HUES64 (cell line): ENCODE measurements at regions not wholly inside any gene's neighbourhood (a gene's known extent, or its start where the extent isn't known, plus 50 kb on each side); places are given as distances from the start of the nearest gene placed in this dataset.
"Not testable (repeated sequence)": the region's sequence is repeated elsewhere in the genome, so short reads cannot be mapped to it uniquely, and the experiment has no call there.

ENCODE experiments used
- H3K27ac ChIP-seq: 2 replicates; pipeline ENCODE4 v1.7.0; 2013; ENCODE audit warnings: low read depth, low read length, inconsistent platforms
- H3K27me3 ChIP-seq: 2 replicates; pipeline ENCODE4 v1.6.1; 2013; ENCODE audit warnings: mild to moderate bottlenecking, low read length; ENCODE audit not compliant: insufficient read depth
- H3K36me3 ChIP-seq: 2 replicates; pipeline ENCODE4 v1.6.1; 2013; ENCODE audit warnings: mild to moderate bottlenecking, low read length; ENCODE audit not compliant: insufficient read depth
- H3K4me1 ChIP-seq: 2 replicates; pipeline ENCODE4 v1.6.1; 2013; ENCODE audit warnings: mild to moderate bottlenecking, low read length, moderate library complexity; ENCODE audit not compliant: insufficient read depth
- H3K4me3 ChIP-seq: 2 replicates; pipeline ENCODE4 v1.5.1; 2013; ENCODE audit warnings: mild to moderate bottlenecking, low read length, moderate library complexity
- H3K9ac ChIP-seq: 2 replicates; pipeline ENCODE4 v1.6.1; 2013; ENCODE audit warnings: mild to moderate bottlenecking, low read depth, low read length
- H3K9me3 ChIP-seq: 2 replicates; pipeline ENCODE4 v1.6.1; 2013; ENCODE audit warnings: low read depth, low read length; ENCODE audit not compliant: insufficient read depth
- WGBS: fragments of 150-250, 120-280 bp; methylation state at CpG from one replicate; pipeline ENCODE4 v1.1.7; 2013; ENCODE audit warnings: missing lambda C conversion rate; 5-methylcytosine and 5-hydroxymethylcytosine counted together

DNA sequence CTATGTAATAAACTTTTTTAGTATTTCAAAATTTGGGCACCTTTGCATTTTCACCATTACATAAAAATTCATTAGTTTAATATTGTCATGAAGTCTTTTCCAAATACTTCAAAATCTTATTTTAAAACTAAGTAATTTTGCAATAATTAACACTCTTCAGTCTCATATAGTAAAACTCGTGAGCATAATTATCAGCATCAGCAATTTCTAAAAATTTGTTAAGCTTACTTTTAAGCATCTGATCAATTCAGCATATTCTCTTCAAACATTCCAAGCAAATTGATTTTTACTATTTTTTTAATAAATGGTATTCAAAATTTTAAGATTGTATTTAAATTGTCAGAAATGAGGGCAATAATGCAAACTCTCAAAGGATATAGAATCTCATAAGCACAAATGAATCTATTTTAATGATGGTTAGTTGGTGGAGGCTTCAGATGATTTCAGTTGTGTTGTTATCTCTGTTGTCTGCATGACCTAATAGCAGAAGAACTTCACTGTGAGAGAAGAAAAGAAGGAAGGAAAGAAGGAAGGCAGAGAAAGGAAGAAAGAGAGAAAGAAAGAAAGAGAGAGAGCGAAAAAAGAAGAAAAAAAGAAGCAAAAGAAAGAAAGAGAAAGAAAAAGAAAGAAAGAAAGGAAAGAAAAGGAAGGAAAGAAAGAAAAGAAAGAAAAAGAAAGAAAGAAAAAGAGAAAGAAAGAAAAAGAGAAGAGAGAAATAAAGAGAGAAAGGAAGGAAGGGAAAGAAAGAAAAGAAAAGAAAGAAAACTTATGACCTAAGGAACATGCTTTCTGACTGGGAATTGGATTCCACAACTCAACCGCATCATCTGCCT is 860.5 kb downstream of the NCAM2 start:
- 95% methylated on average over 3 of the region's 3 CpGs for WGBS
- no peak overlapping the region for H3K27ac ChIP-seq
- H3K4me1 ChIP-seq = peaks cover 12% of the 10 kb centered on the region
- no peaks in the 10 kb centered on the region for H3K36me3 ChIP-seq
- no peak overlapping the region for H3K4me3 ChIP-seq
- H3K27me3 ChIP-seq = no peaks in the 10 kb centered on the region
- peaks cover 5% of the 10 kb centered on the region; the same call in 1 of the 2 replicates for H3K9me3 ChIP-seq
- no peak overlapping the region for H3K9ac ChIP-seq

DNA sequence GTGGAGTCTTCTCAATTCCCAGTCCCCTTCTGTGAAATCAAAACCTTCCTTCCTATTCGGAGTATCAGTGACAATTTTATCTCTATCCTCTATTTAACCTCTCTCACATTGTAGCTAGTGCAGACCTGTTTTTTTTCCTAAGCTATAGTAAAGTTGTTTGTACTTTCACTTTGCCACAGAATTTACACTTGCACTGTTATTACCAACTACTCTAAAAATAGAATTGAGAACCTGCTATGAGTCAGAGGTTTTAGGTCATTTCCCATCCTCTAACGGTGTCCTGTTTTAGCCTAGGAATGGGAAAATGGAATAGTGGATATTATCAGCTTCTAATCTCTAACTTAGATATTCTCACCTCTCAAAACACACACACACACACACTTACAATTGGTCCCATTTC is 862.7 kb downstream of the NCAM2 start:
- 88% methylated on average over 1 of the region's 2 CpGs for WGBS
- Histone ChIP-seq H3K4me1 (peaks cover 12% of the 10 kb centered on the region), H3K9ac (no peak overlapping the region), H3K9me3 (no peaks in the 10 kb centered on the region), H3K36me3 (no peaks in the 10 kb centered on the region), H3K27me3 (no peaks in the 10 kb centered on the region), H3K27ac (no peak overlapping the region), H3K4me3 (no peak overlapping the region)

DNA sequence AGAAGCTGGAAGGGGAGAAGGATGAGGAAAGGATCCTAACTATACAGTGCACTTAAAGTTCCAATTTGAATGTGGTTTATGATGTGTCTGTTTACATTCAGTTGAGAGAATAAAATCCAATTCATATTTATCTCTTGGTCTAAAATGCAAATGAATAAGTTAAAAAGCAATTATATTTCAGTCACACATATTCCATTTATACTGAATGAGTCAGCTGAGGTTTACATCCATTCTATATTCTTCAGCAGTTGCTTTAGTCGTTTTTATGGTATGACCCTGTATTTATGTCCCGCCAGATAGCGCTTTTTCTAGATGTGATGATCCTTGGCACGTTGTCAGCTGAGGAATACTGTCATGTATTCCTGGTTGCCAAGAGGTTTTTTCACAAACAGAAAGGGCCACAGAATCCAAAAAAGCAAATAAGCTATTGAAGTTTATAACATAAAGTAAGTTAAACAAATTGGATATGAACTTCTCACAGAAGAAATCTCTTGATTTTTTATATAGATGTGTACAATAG is 866.2 kb downstream of the NCAM2 start:
- no peaks in the 10 kb centered on the region for H3K36me3 ChIP-seq
- H3K27me3 ChIP-seq = no peaks in the 10 kb centered on the region
- H3K27ac ChIP-seq = no peak overlapping the region
- H3K9ac ChIP-seq = no peak overlapping the region
- H3K4me3 ChIP-seq = no peak overlapping the region
- 93% methylated on average over 4 of the region's 4 CpGs for WGBS
- H3K4me1 ChIP-seq = peaks cover 12% of the 10 kb centered on the region
- H3K9me3 ChIP-seq = no peaks in the 10 kb centered on the region

DNA sequence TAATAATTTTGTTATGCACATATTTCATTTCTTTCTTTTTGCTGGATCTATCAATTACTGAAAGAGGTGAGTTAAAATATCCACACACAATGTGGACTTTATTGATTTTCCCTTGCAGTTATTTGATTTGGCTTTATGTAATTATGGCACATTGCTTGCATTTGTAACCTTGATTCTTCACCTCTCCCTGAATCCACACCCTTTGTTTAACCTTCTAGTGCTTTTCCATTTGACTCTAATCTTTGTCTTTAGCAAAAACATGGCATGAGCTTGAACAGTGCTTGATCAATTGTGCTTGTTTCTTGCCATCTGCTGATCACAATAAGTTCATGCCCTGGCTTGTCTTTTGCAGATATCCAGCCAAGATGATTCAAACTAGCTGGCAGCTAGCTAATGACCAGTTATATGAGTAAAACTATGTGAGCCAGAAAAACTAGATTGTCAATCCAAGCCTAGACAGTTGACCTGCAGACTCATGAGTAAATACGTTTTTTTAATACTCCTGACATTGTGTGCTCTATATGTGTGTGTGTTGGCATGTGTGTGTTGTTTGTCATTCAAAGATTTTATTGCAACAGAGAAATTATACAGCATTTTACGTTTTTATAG is 899.2 kb downstream of the NCAM2 start:
- no peaks in the 10 kb centered on the region for H3K36me3 ChIP-seq
- H3K9ac ChIP-seq = no peak overlapping the region
- H3K27ac ChIP-seq = no peak overlapping the region
- 91% methylated on average over 1 of the region's 2 CpGs for WGBS
- no peaks in the 10 kb centered on the region for H3K9me3 ChIP-seq
- H3K27me3 ChIP-seq = no peaks in the 10 kb centered on the region
- no peaks in the 10 kb centered on the region for H3K4me1 ChIP-seq
- no peak overlapping the region for H3K4me3 ChIP-seq

DNA sequence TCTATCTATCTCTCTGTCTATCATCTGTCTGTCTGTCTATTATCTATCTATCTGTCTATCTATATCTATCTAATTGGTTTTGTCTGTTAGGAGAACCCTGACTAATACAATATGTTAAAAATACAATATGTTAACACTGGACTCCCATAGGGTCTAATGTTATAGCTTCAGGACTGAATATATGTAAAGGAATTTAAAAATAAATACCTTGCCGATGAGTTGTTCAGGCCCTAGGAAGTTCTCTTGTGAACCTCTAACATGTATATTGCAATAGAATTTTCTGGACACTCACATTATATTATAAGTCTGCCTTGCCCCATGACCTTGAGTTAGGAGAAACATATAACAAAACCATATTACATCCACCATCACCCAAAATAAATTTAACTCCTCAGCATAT is 900.6 kb downstream of the NCAM2 start:
- Histone ChIP-seq H3K9me3 (no peaks in the 10 kb centered on the region), H3K36me3 (no peaks in the 10 kb centered on the region), H3K4me3 (no peak overlapping the region), H3K4me1 (no peaks in the 10 kb centered on the region), H3K9ac (no peak overlapping the region), H3K27ac (no peak overlapping the region), H3K27me3 (no peaks in the 10 kb centered on the region)
- no CpG with 5 or more reads among the region's 1 CpG for WGBS

DNA sequence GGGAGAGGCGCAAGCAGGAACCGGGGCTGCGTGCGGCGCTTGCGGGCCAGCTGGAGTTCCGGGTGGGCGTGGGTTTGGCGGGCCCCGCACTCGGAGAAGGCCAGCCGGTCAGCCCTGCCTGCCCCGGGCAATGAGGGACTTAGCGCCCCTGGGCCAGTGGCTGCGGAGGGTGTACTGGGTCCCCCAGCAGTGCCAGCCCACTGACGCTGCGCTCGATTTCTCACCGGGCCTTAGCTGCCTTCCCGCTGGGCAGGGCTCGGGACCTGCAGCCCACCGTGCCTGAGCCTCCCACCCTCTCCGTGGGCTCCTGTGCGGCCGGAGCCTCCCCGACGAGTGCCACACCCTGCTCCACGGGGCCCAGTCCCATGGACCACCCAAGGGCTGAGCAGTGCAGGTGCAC is 904.2 kb downstream of the NCAM2 start:
- 93% methylated on average over 28 of the region's 28 CpGs for WGBS
- not testable (repeated sequence) for H3K27me3 ChIP-seq, H3K27ac ChIP-seq, H3K36me3 ChIP-seq, H3K4me3 ChIP-seq, H3K9ac ChIP-seq, H3K4me1 ChIP-seq, H3K9me3 ChIP-seq

DNA sequence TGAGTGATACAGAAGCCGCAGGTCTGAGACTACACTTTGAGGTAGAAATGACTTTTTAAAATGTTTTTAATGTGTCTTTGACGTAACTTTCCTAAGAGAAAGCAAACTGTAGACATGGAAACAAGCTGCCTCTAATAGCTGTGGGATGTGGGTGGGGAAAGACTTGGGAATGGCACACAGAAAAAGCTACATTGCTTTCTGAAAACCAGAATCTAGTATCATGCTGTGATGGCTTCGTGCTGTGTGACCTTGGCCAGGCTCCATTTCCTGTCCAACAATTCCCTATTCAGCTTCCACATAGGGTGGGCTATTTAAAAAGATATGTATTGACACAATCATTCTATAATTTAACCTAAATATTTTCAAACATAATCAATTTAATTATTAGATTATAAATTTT is 909.1 kb downstream of the NCAM2 start:
- no peaks in the 10 kb centered on the region for H3K4me1 ChIP-seq
- no peak overlapping the region for H3K4me3 ChIP-seq
- H3K36me3 ChIP-seq = no peaks in the 10 kb centered on the region
- H3K9me3 ChIP-seq = 0 out of 2 replicates have a peak, but pooled peaks cover 2% of the 10 kb centered on the region
- H3K27ac ChIP-seq = no peak overlapping the region
- H3K9ac ChIP-seq = no peak overlapping the region
- no peaks in the 10 kb centered on the region for H3K27me3 ChIP-seq
- WGBS = 93% methylated on average over 3 of the region's 3 CpGs

DNA sequence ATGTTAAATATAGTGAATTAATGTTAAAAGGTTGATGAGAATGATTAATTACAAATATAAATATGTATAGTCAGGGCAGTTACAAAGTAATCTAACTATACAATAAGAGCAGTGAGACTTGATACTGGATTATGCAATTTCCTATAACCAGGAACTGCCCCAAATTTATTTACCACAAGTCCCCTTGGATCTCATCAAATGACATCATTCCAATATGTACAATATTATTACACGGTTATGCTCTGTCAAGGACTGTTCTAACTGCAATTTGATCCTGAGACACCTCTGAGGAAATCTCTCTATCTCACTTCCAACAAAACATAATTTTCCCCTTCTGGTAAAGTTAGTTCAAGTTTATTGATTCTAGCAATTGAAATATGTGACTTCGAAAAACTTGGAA is 917.6 kb downstream of the NCAM2 start:
- H3K9ac ChIP-seq = no peak overlapping the region
- 47% methylated on average over 2 of the region's 2 CpGs for WGBS

DNA sequence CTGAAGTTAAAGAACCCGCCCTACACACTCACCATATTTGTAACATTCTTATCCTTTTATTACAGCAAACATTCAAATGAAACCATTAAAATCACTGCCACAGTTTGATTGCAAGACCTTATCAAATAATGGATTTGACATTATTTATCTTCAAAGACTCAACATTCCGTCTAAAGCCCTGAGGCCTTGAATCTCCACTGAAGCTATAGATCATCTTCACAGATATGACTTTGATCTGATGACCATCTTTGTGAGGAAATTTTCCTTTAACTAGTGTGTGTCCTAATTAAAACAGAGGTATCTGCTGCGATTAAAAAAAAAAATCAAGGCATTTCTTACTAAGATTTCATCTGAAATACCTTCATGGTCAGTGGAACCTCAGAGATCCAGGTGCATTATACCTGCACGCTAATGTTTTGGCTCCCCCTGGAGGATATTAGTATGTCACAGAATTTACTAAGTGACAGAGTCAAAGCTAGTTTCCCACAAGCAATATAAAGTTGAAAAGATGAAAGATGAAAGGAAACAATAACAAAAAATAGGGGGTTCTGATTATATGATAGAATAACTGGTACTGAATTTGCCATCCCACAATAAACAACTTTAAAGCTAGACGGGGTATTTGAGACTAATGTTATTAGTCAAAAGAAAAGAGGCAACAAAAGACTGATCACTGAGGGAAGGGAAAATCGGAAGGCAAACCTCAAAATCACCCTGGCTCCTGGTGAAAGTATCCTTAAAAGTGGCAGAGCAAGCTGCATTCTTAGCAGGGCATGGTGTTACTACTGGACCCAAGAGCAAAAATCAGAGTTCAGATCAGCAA is 923.4 kb downstream of the NCAM2 start:
- H3K27me3 ChIP-seq = peaks cover 2% of the 10 kb centered on the region; the same call in 1 of the 2 replicates
- H3K27ac ChIP-seq = no peak overlapping the region
- 59% methylated on average over 6 of the region's 6 CpGs for WGBS
- H3K9ac ChIP-seq = no peak overlapping the region
- H3K4me1 ChIP-seq = no peaks in the 10 kb centered on the region
- no peaks in the 10 kb centered on the region for H3K9me3 ChIP-seq
- H3K36me3 ChIP-seq = no peaks in the 10 kb centered on the region
- H3K4me3 ChIP-seq = no peak overlapping the region

More for the DNA sequence above, 917.6 kb downstream of the NCAM2 start:
- H3K27ac ChIP-seq = no peak overlapping the region
- H3K9me3 ChIP-seq = no peaks in the 10 kb centered on the region
- H3K4me1 ChIP-seq = no peaks in the 10 kb centered on the region
- no peak overlapping the region for H3K4me3 ChIP-seq
- H3K27me3 ChIP-seq = peaks cover 2% of the 10 kb centered on the region; the same call in 1 of the 2 replicates
- H3K36me3 ChIP-seq = no peaks in the 10 kb centered on the region

DNA sequence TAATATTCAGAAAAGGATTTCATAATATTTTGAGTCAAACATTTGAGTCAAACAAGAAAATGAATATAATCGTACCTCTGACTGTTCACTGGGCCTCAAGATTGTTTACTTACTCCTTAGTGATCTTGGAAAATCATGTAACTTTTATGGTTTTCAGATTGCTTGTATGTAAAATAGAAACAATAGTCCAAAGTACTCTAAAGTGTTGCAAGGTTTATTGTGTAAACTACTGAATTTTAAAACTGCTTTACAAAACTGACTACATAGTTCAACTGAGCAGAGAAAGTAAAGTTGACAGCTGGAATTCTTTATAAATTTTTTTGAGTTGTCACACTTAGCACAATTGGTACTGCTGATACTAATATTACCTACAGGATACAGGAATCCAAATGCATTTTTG is 931.0 kb downstream of the NCAM2 start:
- 100% methylated on average over 1 of the region's 1 CpG for WGBS
- H3K36me3 ChIP-seq = no peaks in the 10 kb centered on the region
- H3K27ac ChIP-seq = no peak overlapping the region
- no peaks in the 10 kb centered on the region for H3K9me3 ChIP-seq
- H3K4me1 ChIP-seq = peaks cover 13% of the 10 kb centered on the region; the same call in 1 of the 2 replicates
- no peaks in the 10 kb centered on the region for H3K27me3 ChIP-seq
- no peak overlapping the region for H3K9ac ChIP-seq
- H3K4me3 ChIP-seq = no peak overlapping the region

DNA sequence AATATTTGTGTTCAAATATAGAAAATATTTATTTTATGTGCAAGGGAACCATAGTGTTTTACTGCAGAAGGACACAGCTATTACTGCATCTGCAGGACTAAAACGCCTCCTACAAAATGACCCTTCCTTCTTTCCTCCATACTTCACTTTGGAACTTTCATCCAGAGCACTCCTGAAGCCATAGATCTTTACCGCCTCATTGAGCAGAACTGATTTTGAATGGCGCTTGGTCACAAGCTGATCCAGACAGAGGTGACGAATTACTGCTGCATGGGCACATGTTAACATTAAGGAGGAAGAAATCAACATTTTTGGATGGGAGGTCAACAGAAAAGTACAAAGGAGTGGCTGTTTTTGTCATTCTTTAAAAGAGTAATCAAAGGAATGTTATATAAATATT is 931.6 kb downstream of the NCAM2 start:
- Histone ChIP-seq H3K4me1 (peaks cover 13% of the 10 kb centered on the region; the same call in 1 of the 2 replicates), H3K4me3 (no peak overlapping the region), H3K27me3 (no peaks in the 10 kb centered on the region), H3K27ac (no peak overlapping the region), H3K9ac (no peak overlapping the region), H3K36me3 (no peaks in the 10 kb centered on the region), H3K9me3 (no peaks in the 10 kb centered on the region)
- 93% methylated on average over 4 of the region's 4 CpGs for WGBS
